ENCODE measurements at regions not wholly inside any gene's neighbourhood (a gene's known extent, or its start where the extent isn't known, plus 50 kb on each side); places are given as distances from the start of the nearest gene placed in this dataset.
"Not testable (repeated sequence)": the region's sequence is repeated elsewhere in the genome, so short reads cannot be mapped to it uniquely, and the experiment has no call there.

GRCh38 chr10:106078895-106079576, 1085.5 kb downstream of the SORCS1 start:
- ATAC-seq (no peak), DNase-seq (no peak)

DNA sequence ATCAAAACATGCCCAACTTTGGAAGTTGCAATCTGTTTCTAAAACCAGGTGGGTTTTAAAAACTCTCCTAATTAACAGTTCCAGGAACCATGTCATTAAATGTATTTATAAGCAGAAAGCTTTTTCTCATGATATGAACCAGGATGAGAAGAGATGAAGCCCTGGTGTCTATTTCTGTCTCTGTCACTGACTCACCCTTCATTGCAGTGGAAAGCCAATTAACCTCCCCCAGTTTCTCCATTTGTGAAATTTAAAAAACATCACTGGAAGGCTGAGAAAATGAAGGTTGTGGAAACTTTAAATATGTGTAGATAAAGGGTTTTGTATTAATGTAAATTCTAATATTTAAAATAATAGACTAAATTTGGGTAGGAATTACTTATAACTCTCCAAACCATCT, 1088.0 kb downstream of the SORCS1 start:
- DNase-seq (no peak), ATAC-seq (no peak)

GRCh38 chr10:106053061-106053460, 1111.4 kb downstream of the SORCS1 start:
- DNase-seq (no peak), ATAC-seq (no peak)

DNA sequence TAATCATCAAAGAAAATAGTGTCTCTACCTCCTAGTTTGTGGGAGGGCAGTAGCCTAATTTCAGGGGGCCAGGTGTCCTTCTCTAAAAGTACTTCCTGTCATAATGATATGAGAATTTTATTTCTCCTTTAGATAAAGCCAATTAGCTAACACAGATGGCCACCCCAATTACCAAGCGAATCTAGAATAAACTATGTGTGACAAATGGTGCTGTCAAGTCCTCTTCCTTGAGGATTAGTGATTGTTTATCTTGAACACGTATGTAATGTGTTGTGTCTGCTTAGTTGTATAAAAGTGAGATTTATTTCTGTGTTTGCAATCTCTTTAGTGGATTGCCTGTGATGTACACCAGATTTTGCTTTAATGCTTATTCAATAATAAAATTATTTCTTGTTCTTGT, 1120.0 kb downstream of the SORCS1 start:
- no peak for ATAC-seq

GRCh38 chr10:106043863-106044262, 1120.6 kb downstream of the SORCS1 start:
- no peak for ATAC-seq
- no peak for DNase-seq

More for the DNA sequence above, 1120.0 kb downstream of the SORCS1 start:
- no peak for DNase-seq

DNA sequence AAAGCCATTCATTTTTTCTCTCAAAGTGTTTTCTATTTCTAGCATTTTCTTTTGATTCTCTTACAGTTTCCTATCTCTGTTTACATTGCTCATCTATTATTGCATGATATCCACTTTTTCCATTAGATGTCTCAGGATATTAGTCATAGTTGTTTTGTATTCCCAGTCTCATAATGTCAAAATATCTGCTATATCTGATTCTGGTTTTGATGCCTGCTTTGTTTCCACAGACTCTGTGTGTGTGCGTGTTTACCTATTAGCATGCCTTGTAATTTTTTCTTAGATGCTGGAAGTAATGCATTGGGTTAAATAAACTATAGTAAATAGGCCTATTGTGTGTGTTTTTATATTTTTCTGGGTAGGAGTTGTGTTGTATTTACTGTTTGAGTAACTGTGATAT, 1126.3 kb downstream of the SORCS1 start:
- ATAC-seq (no peak), DNase-seq (no peak)

DNA sequence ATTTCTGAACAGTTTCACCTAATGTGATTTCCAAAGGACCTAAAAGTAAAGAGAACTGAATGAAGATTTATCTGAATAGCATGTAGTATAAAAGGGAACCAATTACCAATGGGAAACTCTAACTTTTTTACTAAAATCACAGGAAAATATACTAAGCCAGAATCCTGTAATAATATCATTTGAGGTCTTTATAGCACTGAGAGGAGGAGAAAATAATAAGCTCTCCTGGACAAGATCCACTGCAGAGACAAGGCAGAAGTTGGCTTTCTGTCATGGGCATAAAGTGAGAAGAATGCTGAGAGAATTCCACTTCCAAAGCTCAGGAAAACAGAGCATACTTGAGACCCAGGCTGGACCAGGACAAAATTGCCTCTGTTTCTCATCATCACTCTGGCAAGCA, 1131.4 kb downstream of the SORCS1 start:
- ATAC-seq (no peak), DNase-seq (no peak)

DNA sequence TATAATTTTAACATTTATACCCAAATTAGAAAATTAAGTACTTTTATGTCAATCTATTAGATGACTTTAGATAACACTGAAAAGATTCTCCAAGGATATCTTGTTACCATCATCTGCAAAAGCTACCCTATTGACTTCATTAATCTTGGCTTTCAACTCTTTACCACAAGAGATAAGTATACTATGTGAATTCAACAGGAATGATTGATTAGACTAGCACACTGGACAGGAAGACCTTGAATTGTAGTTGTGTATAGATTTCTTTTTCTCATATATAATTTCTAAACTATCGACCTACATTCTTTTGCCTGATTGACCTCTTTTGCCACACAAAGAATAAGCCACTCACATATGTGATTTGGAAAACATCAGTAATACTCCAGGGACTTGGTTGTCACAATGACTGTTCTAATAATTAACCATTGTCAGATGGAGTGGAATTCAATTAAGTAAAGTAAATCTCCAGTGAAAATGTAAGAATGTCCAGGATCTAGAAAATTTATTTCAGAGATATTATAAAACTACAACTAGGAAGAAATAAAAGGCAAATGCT, 1132.0 kb downstream of the SORCS1 start:
- no peak for ATAC-seq

DNA sequence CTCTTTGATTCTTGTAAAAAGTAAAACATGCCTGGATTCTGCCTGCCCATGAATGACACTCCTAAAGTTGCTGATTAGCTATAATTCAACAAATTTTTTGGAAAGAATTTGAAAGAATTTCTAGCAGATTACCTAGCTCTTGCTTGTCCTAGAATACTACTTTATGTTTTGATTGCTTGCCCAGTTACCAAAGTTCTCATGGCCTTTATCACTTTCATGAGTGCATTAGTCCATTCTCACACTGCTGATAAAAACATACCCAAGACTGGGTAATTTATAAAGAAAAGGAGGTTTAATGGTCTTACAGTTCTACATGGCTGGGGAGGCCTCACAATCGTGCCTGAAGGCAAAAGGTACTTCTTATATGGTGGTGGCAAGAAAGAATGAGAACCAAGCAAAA, 1137.3 kb downstream of the SORCS1 start:
- DNase-seq = no peak
- no peak for ATAC-seq

More for the DNA sequence above, 1132.0 kb downstream of the SORCS1 start:
- no peak for DNase-seq

GRCh38 chr10:106025208-106025811, 1139.2 kb downstream of the SORCS1 start:
- ATAC-seq (no peak), DNase-seq (no peak)

GRCh38 chr10:106023329-106023728, 1141.2 kb downstream of the SORCS1 start:
- DNase-seq (no peak), ATAC-seq (no peak)

GRCh38 chr10:106019559-106019958, 1144.9 kb downstream of the SORCS1 start:
- ATAC-seq = not testable (repeated sequence)

GRCh38 chr10:106015369-106016199, 1148.9 kb downstream of the SORCS1 start:
- ATAC-seq, DNase-seq: not testable (repeated sequence)

More at GRCh38 chr10:106019559-106019958, 1144.9 kb downstream of the SORCS1 start:
- DNase-seq = not testable (repeated sequence)

- DNase-seq (no peak), ATAC-seq (no peak)
Measured at GRCh38 chr10:106011250-106011649, 1153.3 kb downstream of the SORCS1 start.

DNA sequence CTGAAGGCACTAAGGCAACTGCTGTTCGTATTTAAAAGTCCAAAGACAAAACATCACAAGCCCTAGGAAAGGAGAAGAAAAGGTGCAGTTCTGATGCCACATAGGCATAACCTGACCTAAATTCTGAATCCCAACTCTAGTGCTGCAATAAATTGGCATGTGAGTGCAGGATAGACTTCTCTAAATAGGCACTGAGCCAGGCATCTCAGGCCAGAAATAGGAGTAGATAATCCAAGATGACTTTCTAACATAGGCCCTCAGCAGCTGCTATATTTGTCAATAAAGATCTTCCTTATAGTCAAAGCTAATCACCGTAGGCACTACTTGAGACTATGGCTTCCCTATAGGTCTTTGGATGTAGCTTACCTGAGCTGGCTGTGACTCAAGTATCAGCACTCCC, 1163.8 kb downstream of the SORCS1 start:
- ATAC-seq (no peak), DNase-seq (no peak)

DNA sequence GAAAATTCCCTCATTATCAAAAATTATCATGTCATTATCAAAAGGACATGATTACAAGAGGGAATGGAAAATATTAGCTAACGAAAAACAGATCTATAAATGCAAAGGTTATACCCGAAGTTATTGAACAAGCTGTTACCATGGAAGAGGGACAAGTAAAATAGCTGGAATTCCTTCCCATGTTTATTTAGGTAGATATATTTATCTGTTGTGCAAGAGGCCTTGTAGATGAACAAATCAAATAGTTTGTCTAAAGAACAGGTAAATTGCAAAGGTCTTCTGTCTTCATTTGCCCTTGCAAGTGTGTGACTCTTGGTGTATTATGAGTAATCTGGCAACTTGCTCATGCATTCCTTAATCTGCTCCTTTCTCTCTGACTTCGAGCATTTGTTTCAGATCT, 1170.9 kb downstream of the SORCS1 start:
- no peak for DNase-seq
- ATAC-seq = no peak

DNA sequence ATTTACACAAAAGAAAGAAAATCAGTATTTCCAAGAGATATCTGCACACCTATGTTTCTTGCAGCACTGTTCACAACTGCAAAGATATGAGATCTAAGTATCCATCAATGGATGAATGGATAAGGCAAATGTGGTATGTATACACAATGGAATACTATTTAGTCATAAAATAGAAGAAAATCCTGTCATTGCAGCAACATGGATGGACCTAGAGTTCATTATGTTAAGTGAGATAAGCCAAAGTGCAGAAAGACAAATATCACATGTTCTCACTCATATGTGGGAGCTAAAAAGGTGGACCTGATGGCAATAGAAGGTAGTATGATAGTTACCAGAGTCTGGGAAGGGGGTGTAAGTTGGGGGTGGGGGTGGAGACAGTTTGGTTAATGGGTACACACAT, 1171.6 kb downstream of the SORCS1 start:
- ATAC-seq = no peak
- no peak for DNase-seq

- DNase-seq (no peak), ATAC-seq (no peak)
Measured at GRCh38 chr10:105990529-105990928, 1174.0 kb downstream of the SORCS1 start.

DNA sequence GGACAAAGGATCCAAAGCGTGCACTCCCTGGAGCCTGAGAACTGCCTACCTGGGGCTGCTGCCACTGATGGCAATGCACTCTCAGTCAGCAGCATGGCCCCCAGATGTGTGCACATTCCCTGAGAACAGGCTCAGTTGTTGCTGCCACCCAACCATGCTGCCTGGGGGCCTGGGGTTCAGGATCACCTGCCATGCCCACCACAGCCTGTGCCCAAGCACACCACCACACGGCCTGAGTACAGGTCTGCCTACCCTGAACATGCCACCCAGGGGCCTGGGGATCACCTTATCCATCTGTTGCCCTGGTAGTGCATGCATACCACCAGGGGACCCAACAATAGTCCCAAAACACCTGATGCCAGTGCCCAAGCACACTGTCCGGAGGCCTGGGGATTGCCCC, 1174.5 kb downstream of the SORCS1 start:
- no peak for ATAC-seq
- no peak for DNase-seq

- no peak for DNase-seq
- ATAC-seq = no peak
Measured at GRCh38 chr10:105988848-105989247, 1175.7 kb downstream of the SORCS1 start.

- ATAC-seq (no peak), DNase-seq (no peak)
Measured at GRCh38 chr10:105986912-105987635, 1177.4 kb downstream of the SORCS1 start.

DNA sequence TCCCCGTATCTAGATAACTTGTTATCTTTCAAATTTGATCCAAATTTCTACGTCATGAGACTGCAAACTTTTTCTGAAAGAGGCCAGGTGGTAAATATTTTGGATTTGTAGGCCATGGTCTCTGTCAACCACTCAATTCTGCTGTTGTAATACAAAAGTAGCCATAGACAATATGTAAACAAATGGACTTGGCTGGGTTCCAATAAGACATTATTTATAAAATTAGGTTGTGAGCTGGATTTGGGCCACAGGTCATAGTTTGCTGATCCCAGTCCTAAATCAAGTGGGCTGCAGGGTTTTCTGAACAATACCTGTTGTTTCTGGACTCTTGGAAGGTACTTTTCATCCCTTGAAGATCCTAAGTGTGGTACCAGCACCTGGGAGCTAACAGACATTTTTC, 1178.0 kb downstream of the SORCS1 start:
- DNase-seq (no peak), ATAC-seq (no peak)

Data from stimulated activated naive CD8-positive, alpha-beta T cell treated with anti-CD3 and anti-CD28 coated beads, Interleukin-15, Interleukin-2, amounts not matched to agents 100 U/mL and 50 U/mL, for 24 hours (primary cell).